ENCODE measurements at regions not wholly inside any gene's neighbourhood (a gene's known extent, or its start where the extent isn't known, plus 50 kb on each side); places are given as distances from the start of the nearest gene placed in this dataset.

DNA sequence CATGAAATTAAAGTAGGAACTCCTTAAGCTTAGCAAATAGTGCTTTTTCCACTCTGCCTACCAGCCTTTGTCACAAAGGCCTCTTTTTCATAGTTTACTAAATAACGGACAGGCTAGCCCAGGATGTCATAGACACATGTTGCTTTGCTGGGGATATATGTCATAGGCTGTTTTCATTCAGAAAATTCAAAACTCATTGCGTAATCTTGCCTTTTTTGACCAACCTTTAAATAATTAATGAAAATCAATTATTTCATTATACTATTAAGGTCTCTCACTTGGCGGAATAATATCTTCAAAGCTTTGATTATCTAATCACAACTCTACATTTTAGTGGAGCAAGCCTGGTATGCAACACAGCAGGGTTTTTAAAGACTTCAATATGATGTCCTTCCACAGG lies 1245.7 kb upstream of the LRRTM1 start:
- Histone ChIP-seq H3K9me3 (ENCODE audit: insufficient read depth, low read length) (no peaks in the 10 kb centered on the region), H3K4me3 (ENCODE audit: insufficient read length, low read depth) (no peak overlapping the region), H3K36me3 (ENCODE audit: insufficient read depth, insufficient read length, low read length) (no peaks in the 10 kb centered on the region), H3K9ac (ENCODE audit: insufficient read length, low read depth) (no peak overlapping the region), H3K4me1 (ENCODE audit: insufficient read depth, insufficient read length) (no peaks in the 10 kb centered on the region), H3K27me3 (ENCODE audit: insufficient read depth, insufficient read length) (no peaks in the 10 kb centered on the region)
- TF ChIP-seq ZNF274 (IDR thresholded peaks at IDR 0.05; ENCODE audit: low read depth, low read length) (no peak), YY1 (IDR thresholded peaks at IDR 0.05; ENCODE audit: insufficient read depth, insufficient read length) (no peak), SUZ12 (IDR thresholded peaks at IDR 0.05; ENCODE audit: extremely low read depth, insufficient read depth, insufficient read length) (no peak)
- DNase-seq (ENCODE audit: low read depth, low spot score): no peak

DNA sequence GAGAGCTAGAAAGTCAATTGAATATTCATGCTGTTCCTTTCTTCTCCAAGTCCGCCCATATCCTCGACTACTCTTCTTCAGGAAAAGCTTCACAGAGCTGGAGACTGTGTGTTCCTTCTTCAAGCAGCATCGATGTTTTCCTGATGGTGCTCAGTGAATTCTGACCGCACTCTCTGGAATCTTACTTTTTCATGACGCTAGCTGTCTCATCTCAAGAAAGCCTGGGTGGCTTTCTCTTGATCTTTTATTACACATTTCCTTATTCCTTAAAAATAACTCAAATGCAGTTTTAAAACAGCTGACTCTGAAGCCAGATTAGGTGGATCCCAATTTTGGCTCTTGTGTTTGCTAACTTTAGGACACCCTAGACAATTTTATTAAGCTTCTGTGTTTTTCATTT lies 1245.1 kb upstream of the LRRTM1 start:
- Histone ChIP-seq H3K9ac (ENCODE audit: insufficient read length, low read depth) (no peak overlapping the region), H3K4me1 (ENCODE audit: insufficient read depth, insufficient read length) (no peaks in the 10 kb centered on the region), H3K27me3 (ENCODE audit: insufficient read depth, insufficient read length) (no peaks in the 10 kb centered on the region), H3K36me3 (ENCODE audit: insufficient read depth, insufficient read length, low read length) (no peaks in the 10 kb centered on the region), H3K4me3 (ENCODE audit: insufficient read length, low read depth) (no peak overlapping the region), H3K9me3 (ENCODE audit: insufficient read depth, low read length) (no peaks in the 10 kb centered on the region)
- no peak for DNase-seq (ENCODE audit: low read depth, low spot score)
- no peak for TF ChIP-seq ZNF274 (IDR thresholded peaks at IDR 0.05; ENCODE audit: low read depth, low read length)
- TF ChIP-seq SUZ12 (IDR thresholded peaks at IDR 0.05; ENCODE audit: extremely low read depth, insufficient read depth, insufficient read length): no peak
- TF ChIP-seq YY1 (IDR thresholded peaks at IDR 0.05; ENCODE audit: insufficient read depth, insufficient read length): no peak

DNA sequence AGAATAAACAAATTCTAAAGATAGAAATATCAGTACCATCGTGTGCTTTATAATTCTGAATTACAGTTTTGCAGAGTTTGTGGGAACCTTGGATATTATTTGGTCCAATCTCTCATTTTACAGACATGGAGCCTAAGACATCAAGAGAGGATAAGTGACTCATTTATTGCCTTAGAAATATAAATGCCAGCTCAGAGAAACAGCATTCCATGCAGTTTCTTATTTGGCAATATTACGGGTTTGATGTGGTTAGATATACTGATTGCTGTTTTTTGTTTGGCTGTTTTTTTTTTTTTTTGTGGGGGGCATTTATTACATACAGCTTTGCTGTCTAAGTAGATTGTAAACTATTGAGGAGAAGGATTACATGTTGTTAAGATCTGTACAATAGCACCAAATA lies 1241.1 kb upstream of the LRRTM1 start:
- TF ChIP-seq YY1 (IDR thresholded peaks at IDR 0.05; ENCODE audit: insufficient read depth, insufficient read length) (no peak), SUZ12 (IDR thresholded peaks at IDR 0.05; ENCODE audit: extremely low read depth, insufficient read depth, insufficient read length) (no peak), ZNF274 (IDR thresholded peaks at IDR 0.05; ENCODE audit: low read depth, low read length) (no peak)
- no peak for DNase-seq (ENCODE audit: low read depth, low spot score)
- H3K4me1 ChIP-seq (ENCODE audit: insufficient read depth, insufficient read length): no peaks in the 10 kb centered on the region
- H3K36me3 ChIP-seq (ENCODE audit: insufficient read depth, insufficient read length, low read length): no peaks in the 10 kb centered on the region
- H3K9ac ChIP-seq (ENCODE audit: insufficient read length, low read depth): no peak overlapping the region
- H3K9me3 ChIP-seq (ENCODE audit: insufficient read depth, low read length): no peaks in the 10 kb centered on the region
- no peaks in the 10 kb centered on the region for H3K27me3 ChIP-seq (ENCODE audit: insufficient read depth, insufficient read length)
- no peak overlapping the region for H3K4me3 ChIP-seq (ENCODE audit: insufficient read length, low read depth)

DNA sequence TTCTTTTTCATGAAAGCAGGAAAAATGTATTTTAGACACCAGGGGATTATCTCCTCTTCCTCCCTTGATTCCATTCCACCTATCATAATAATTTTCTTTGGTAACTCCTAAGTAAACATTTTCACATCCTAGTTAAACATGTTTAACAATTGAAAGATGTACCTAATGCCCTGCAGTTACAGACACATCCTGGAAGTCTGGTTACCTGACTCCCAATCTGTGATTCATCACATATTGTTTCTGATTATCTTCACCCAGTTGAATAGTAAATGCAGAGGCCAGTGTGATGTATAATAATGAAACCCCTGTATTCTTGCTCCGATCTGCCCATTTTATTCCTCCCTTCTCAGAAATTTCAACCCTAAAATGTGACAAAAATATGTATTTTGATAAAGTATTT lies 1237.6 kb upstream of the LRRTM1 start:
- H3K9ac ChIP-seq (ENCODE audit: insufficient read length, low read depth): no peak overlapping the region
- no peaks in the 10 kb centered on the region for H3K4me1 ChIP-seq (ENCODE audit: insufficient read depth, insufficient read length)
- TF ChIP-seq SUZ12 (IDR thresholded peaks at IDR 0.05; ENCODE audit: extremely low read depth, insufficient read depth, insufficient read length): no peak
- no peak for TF ChIP-seq YY1 (IDR thresholded peaks at IDR 0.05; ENCODE audit: insufficient read depth, insufficient read length)
- no peak overlapping the region for H3K4me3 ChIP-seq (ENCODE audit: insufficient read length, low read depth)
- no peaks in the 10 kb centered on the region for H3K9me3 ChIP-seq (ENCODE audit: insufficient read depth, low read length)
- DNase-seq (ENCODE audit: low read depth, low spot score): no peak
- H3K36me3 ChIP-seq (ENCODE audit: insufficient read depth, insufficient read length, low read length): no peaks in the 10 kb centered on the region
- H3K27me3 ChIP-seq (ENCODE audit: insufficient read depth, insufficient read length): no peaks in the 10 kb centered on the region

DNA sequence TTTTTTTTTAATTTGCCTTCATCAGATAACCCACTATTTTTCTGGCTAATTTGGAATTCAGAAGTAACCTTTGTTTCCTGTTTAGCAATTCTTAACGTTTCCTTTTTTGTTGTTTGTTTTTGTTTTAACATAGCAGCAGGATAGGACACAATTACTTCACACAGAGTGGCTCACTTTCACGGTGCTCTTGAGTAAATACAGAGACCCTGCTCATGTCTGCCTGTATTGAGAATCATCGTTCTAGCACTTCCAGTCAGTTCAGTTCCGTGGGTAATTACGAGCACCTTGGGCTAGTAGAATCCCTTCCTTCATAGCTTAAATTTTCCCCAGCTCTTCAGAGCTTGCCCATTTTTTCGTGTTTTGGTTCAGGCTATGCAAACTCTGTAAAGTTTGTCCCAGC lies 1225.4 kb upstream of the LRRTM1 start:
- H3K9ac ChIP-seq (ENCODE audit: insufficient read length, low read depth): no peak overlapping the region
- DNase-seq (ENCODE audit: low read depth, low spot score): no peak
- H3K4me3 ChIP-seq (ENCODE audit: insufficient read length, low read depth): no peak overlapping the region
- no peaks in the 10 kb centered on the region for H3K36me3 ChIP-seq (ENCODE audit: insufficient read depth, insufficient read length, low read length)
- no peaks in the 10 kb centered on the region for H3K27me3 ChIP-seq (ENCODE audit: insufficient read depth, insufficient read length)
- no peaks in the 10 kb centered on the region for H3K9me3 ChIP-seq (ENCODE audit: insufficient read depth, low read length)
- no peaks in the 10 kb centered on the region for H3K4me1 ChIP-seq (ENCODE audit: insufficient read depth, insufficient read length)
- TF ChIP-seq SUZ12 (IDR thresholded peaks at IDR 0.05; ENCODE audit: extremely low read depth, insufficient read depth, insufficient read length): no peak
- no peak for TF ChIP-seq ZNF274 (IDR thresholded peaks at IDR 0.05; ENCODE audit: low read depth, low read length)
- TF ChIP-seq YY1 (IDR thresholded peaks at IDR 0.05; ENCODE audit: insufficient read depth, insufficient read length): no peak

DNA sequence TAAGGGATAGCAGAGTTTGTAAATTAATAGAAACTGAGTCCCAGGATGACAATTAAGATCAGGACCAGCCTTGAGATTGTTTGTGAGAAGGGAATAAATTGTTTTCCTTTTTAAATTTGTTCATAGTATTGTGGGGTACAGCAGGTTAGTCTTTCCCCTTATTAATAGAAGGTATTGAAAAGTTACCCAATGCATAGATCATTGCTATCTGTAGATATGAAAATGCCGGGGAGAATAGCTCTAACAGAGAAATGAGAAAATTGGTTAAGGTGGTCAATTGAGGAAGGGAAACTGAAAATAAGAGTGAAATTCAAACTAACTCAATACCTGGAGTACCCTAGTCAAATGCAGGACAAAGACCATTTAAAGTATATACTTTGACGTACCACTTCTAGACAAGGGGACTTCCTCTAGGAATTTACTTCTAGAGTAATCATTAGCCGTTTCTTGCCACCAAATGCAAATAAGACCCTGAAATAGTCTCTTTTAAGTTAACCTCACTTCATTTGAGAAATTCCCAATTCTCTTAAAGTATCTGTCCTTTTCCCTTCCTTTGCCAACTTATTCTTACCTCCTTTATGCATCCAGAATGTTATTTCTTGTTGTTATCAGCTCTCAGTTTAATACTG lies 1224.4 kb upstream of the LRRTM1 start:
- no peaks in the 10 kb centered on the region for H3K4me1 ChIP-seq (ENCODE audit: insufficient read depth, insufficient read length)
- H3K36me3 ChIP-seq (ENCODE audit: insufficient read depth, insufficient read length, low read length): no peaks in the 10 kb centered on the region
- no peak for DNase-seq (ENCODE audit: low read depth, low spot score)
- no peaks in the 10 kb centered on the region for H3K9me3 ChIP-seq (ENCODE audit: insufficient read depth, low read length)
- no peaks in the 10 kb centered on the region for H3K27me3 ChIP-seq (ENCODE audit: insufficient read depth, insufficient read length)
- H3K9ac ChIP-seq (ENCODE audit: insufficient read length, low read depth): no peak overlapping the region
- H3K4me3 ChIP-seq (ENCODE audit: insufficient read length, low read depth): no peak overlapping the region
- TF ChIP-seq ZNF274 (IDR thresholded peaks at IDR 0.05; ENCODE audit: low read depth, low read length): no peak
- no peak for TF ChIP-seq YY1 (IDR thresholded peaks at IDR 0.05; ENCODE audit: insufficient read depth, insufficient read length)
- TF ChIP-seq SUZ12 (IDR thresholded peaks at IDR 0.05; ENCODE audit: extremely low read depth, insufficient read depth, insufficient read length): no peak

DNA sequence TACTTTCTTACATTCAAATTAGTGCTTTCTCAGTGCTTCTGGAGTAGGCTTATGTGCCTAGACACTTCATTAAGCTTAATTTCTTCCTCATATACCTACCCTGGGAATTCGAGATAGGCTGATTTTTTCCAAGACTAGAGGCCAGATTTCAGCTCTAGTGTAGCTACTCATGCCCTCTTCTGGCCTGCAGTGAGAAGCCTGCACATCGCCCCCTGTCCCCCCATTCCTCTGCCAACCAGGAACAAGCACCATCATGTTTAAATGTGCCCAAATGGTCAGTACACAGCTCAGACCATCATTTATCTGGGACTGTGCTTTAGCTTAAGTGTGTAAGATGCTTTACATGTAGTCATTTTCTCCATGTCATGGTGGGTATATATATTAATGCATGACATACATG lies 1218.8 kb upstream of the LRRTM1 start:
- TF ChIP-seq SUZ12 (IDR thresholded peaks at IDR 0.05; ENCODE audit: extremely low read depth, insufficient read depth, insufficient read length) (no peak), ZNF274 (IDR thresholded peaks at IDR 0.05; ENCODE audit: low read depth, low read length) (no peak), YY1 (IDR thresholded peaks at IDR 0.05; ENCODE audit: insufficient read depth, insufficient read length) (no peak)
- Histone ChIP-seq H3K36me3 (ENCODE audit: insufficient read depth, insufficient read length, low read length) (no peaks in the 10 kb centered on the region), H3K27me3 (ENCODE audit: insufficient read depth, insufficient read length) (no peaks in the 10 kb centered on the region), H3K9me3 (ENCODE audit: insufficient read depth, low read length) (no peaks in the 10 kb centered on the region), H3K4me1 (ENCODE audit: insufficient read depth, insufficient read length) (no peaks in the 10 kb centered on the region), H3K9ac (ENCODE audit: insufficient read length, low read depth) (no peak overlapping the region), H3K4me3 (ENCODE audit: insufficient read length, low read depth) (no peak overlapping the region)
- no peak for DNase-seq (ENCODE audit: low read depth, low spot score)

Data from NT2/D1 (cell line).